ENCODE measurements at regions not wholly inside any gene's neighbourhood (a gene's known extent, or its start where the extent isn't known, plus 50 kb on each side); places are given as distances from the start of the nearest gene placed in this dataset.

- Histone ChIP-seq H3K4me2 (ENCODE audit: control insufficient read depth, extremely low read depth, insufficient read depth, low read depth, low read length) (no peak overlapping the region), H3K9me3 (ENCODE audit: control insufficient read depth, low read depth, low read length) (peaks cover 2% of the 10 kb centered on the region), H3K27me3 (ENCODE audit: control insufficient read depth, extremely low read depth, insufficient read depth, low read length) (no peaks in the 10 kb centered on the region), H3K36me3 (ENCODE audit: control insufficient read depth in 2 of 2, extremely low read depth in 1 of 2, insufficient read depth in 2 of 2, low read length in 2 of 2) (no peaks in the 10 kb centered on the region), H2AFZ (ENCODE audit: control insufficient read depth, low read length) (no peak overlapping the region), H3K9ac (ENCODE audit: control insufficient read depth, extremely low read depth, insufficient read depth, low read length) (no peak overlapping the region), H4K20me1 (ENCODE audit: control insufficient read depth, extremely low read depth, insufficient read depth, low read length) (no peaks in the 10 kb centered on the region), H3K4me1 (ENCODE audit: control insufficient read depth, extremely low read depth, insufficient read depth, low read length) (no peaks in the 10 kb centered on the region), H3K9me1 (ENCODE audit: control insufficient read depth, extremely low read depth, insufficient read depth, low read length) (no peaks in the 10 kb centered on the region), H3K27ac (ENCODE audit: control insufficient read depth, insufficient read depth, low read length) (no peak overlapping the region), H3K79me2 (ENCODE audit: control insufficient read depth, insufficient read depth, low read length) (no peaks in the 10 kb centered on the region), H3K4me3 (ENCODE audit: control insufficient read depth in 2 of 3, extremely low read depth in 1 of 3, insufficient read depth in 2 of 3, low read depth in 1 of 3, low read length in 3 of 3) (no peak overlapping the region)
- DNase-seq (ENCODE audit: low read depth, low spot score): no peak
- TF ChIP-seq EZH2 (IDR thresholded peaks at IDR 0.05; ENCODE audit: low read length): no peak
- TF ChIP-seq, protein P1, sequence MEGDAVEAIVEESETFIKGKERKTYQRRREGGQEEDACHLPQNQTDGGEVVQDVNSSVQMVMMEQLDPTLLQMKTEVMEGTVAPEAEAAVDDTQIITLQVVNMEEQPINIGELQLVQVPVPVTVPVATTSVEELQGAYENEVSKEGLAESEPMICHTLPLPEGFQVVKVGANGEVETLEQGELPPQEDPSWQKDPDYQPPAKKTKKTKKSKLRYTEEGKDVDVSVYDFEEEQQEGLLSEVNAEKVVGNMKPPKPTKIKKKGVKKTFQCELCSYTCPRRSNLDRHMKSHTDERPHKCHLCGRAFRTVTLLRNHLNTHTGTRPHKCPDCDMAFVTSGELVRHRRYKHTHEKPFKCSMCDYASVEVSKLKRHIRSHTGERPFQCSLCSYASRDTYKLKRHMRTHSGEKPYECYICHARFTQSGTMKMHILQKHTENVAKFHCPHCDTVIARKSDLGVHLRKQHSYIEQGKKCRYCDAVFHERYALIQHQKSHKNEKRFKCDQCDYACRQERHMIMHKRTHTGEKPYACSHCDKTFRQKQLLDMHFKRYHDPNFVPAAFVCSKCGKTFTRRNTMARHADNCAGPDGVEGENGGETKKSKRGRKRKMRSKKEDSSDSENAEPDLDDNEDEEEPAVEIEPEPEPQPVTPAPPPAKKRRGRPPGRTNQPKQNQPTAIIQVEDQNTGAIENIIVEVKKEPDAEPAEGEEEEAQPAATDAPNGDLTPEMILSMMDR (optimal IDR thresholded peaks at IDR 0.05 in 1 of 3, IDR thresholded peaks at IDR 0.05 in 1 of 3, conservative IDR thresholded peaks at IDR 0.05 in 1 of 3; ENCODE audit: extremely low read depth in 1 of 3, insufficient read depth in 2 of 3, low read length in 3 of 3): no peak
- dilution Hi-C loops (cut with MboI; ENCODE audit: extremely low pct_ligation_motif_present, low sequenced_read_pairs): no loop called here
- no peak for FAIRE-seq
Measured at GRCh38 chr13:22662771-22663170, 518.0 kb upstream of the SGCG start.

- Histone ChIP-seq H3K9me1 (ENCODE audit: control insufficient read depth, extremely low read depth, insufficient read depth, low read length) (no peaks in the 10 kb centered on the region), H3K27me3 (ENCODE audit: control insufficient read depth, extremely low read depth, insufficient read depth, low read length) (no peaks in the 10 kb centered on the region), H3K4me1 (ENCODE audit: control insufficient read depth, extremely low read depth, insufficient read depth, low read length) (no peaks in the 10 kb centered on the region), H3K36me3 (ENCODE audit: control insufficient read depth in 2 of 2, extremely low read depth in 1 of 2, insufficient read depth in 2 of 2, low read length in 2 of 2) (no peaks in the 10 kb centered on the region), H3K27ac (ENCODE audit: control insufficient read depth, insufficient read depth, low read length) (no peak overlapping the region), H3K9ac (ENCODE audit: control insufficient read depth, extremely low read depth, insufficient read depth, low read length) (no peak overlapping the region), H3K4me3 (ENCODE audit: control insufficient read depth in 2 of 3, extremely low read depth in 1 of 3, insufficient read depth in 2 of 3, low read depth in 1 of 3, low read length in 3 of 3) (no peak overlapping the region), H4K20me1 (ENCODE audit: control insufficient read depth, extremely low read depth, insufficient read depth, low read length) (no peaks in the 10 kb centered on the region), H2AFZ (ENCODE audit: control insufficient read depth, low read length) (no peak overlapping the region), H3K4me2 (ENCODE audit: control insufficient read depth, extremely low read depth, insufficient read depth, low read depth, low read length) (no peak overlapping the region), H3K79me2 (ENCODE audit: control insufficient read depth, insufficient read depth, low read length) (no peaks in the 10 kb centered on the region), H3K9me3 (ENCODE audit: control insufficient read depth, low read depth, low read length) (no peaks in the 10 kb centered on the region)
- DNase-seq (ENCODE audit: low read depth, low spot score) (no peak), FAIRE-seq (no peak)
- dilution Hi-C loops (cut with MboI; ENCODE audit: extremely low pct_ligation_motif_present, low sequenced_read_pairs): no loop called here
- TF ChIP-seq EZH2 (IDR thresholded peaks at IDR 0.05; ENCODE audit: low read length): no peak
- TF ChIP-seq, protein P1 (optimal IDR thresholded peaks at IDR 0.05 in 1 of 3, IDR thresholded peaks at IDR 0.05 in 1 of 3, conservative IDR thresholded peaks at IDR 0.05 in 1 of 3; ENCODE audit: extremely low read depth in 1 of 3, insufficient read depth in 2 of 3, low read length in 3 of 3): no peak
Measured at GRCh38 chr13:22665506-22665905, 515.3 kb upstream of the SGCG start.

Data from keratinocyte (primary cell).